ENCODE measurements at regions not wholly inside any gene's neighbourhood (a gene's known extent, or its start where the extent isn't known, plus 50 kb on each side); places are given as distances from the start of the nearest gene placed in this dataset.

DNA sequence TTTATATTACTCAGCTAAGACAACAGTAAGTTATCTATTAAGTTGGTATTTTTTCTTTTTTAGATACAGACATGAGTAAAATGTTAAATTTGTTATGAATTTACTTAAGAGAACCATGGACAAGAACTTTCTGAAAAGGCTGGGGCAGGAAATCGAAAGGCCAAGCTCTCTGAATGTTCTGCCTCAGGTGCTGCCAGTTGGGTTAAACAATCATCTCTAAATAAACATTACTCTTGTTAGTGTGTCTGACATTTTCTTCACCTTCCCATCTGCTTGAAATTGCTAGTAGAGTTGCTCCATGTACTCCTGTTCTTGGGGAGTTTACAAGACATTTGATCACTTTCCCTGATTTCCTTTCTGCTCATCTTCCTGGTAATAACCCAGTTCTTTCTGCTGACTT, 87.5 kb downstream of the ANKRD7 start:
- H2AFZ ChIP-seq (ENCODE audit: control insufficient read depth, low read depth, low read length): no peak overlapping the region
- no peaks in the 10 kb centered on the region for H3K27me3 ChIP-seq (replicated peaks in 1 of 2; ENCODE audit: control insufficient read depth in 2 of 2, insufficient read depth in 2 of 2, low read length in 1 of 2)
- no peaks in the 10 kb centered on the region; the same call in 1 of the 3 replicates for H3K9me3 ChIP-seq (replicated peaks; ENCODE audit: control insufficient read depth, insufficient read depth, low read length)
- CTCF ChIA-PET: no interaction called here
- H3K9ac ChIP-seq (ENCODE audit: control insufficient read depth, insufficient read depth, low read length): no peak overlapping the region
- H4K20me1 ChIP-seq (ENCODE audit: control insufficient read depth, insufficient read depth): no peaks in the 10 kb centered on the region
- in situ Hi-C loops (cut with MboI) (no loop called here), intact Hi-C loops (cut with micrococcal nuclease; ENCODE audit: unreplicated experiment) (no loop called here)
- peak; percentile 80 for FAIRE-seq
- no peak overlapping the region for H3K27ac ChIP-seq (ENCODE audit: control insufficient read depth, insufficient read depth)
- H3K4me3 ChIP-seq: no peak overlapping the region
- peak; percentile 8 for DNase-seq (ENCODE audit: low read depth, low spot score)
- H3K36me3 ChIP-seq (ENCODE audit: control insufficient read depth in 2 of 2, insufficient read depth in 2 of 2, low read length in 1 of 2): no peaks in the 10 kb centered on the region
- 18% methylated on average over 1 of the region's 1 CpG for WGBS (ENCODE audit: insufficient coverage, insufficient replicate concordance, low lambda C conversion rate, missing lambda C conversion rate)
- RAD21 ChIA-PET (ENCODE audit: unreplicated experiment): no interaction called here
- ATAC-seq: peak; percentile 56
- no peak overlapping the region for H3K4me2 ChIP-seq (ENCODE audit: control insufficient read depth, insufficient read depth)
- SMC1A ChIA-PET (ENCODE audit: uncharacterized antibody, unreplicated experiment): interaction anchor here (1.1 kb wide), 1 partner anchor 16 kb away, joined by 3 read pairs; no protein-coding TSS in a partner anchor
- 0 out of 2 replicates have a peak, but pooled peaks cover 4% of the 10 kb centered on the region for H3K4me1 ChIP-seq (ENCODE audit: control insufficient read depth, insufficient read depth, low read length)
- TF ChIP-seq, protein P1, sequence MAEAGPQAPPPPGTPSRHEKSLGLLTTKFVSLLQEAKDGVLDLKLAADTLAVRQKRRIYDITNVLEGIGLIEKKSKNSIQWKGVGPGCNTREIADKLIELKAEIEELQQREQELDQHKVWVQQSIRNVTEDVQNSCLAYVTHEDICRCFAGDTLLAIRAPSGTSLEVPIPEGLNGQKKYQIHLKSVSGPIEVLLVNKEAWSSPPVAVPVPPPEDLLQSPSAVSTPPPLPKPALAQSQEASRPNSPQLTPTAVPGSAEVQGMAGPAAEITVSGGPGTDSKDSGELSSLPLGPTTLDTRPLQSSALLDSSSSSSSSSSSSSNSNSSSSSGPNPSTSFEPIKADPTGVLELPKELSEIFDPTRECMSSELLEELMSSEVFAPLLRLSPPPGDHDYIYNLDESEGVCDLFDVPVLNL (IDR thresholded peaks at IDR 0.05; ENCODE audit: low read depth, low read length): no peak
- TF ChIP-seq SPI1 (IDR thresholded peaks at IDR 0.05; ENCODE audit: borderline replicate concordance, insufficient read depth, low read depth, low read length): no peak
- TF ChIP-seq RCOR1 (conservative IDR thresholded peaks at IDR 0.05; ENCODE audit: low read depth, low read length): no peak
- TF ChIP-seq ASH2L (IDR thresholded peaks at IDR 0.05; ENCODE audit: borderline replicate concordance, low read depth): no peak
- POLR2A ChIA-PET: interaction anchor here (0.6 kb wide), 1 partner anchor 44 kb away, joined by 4 read pairs; no protein-coding TSS in a partner anchor
- H3K79me2 ChIP-seq (ENCODE audit: control insufficient read depth, insufficient read depth, low read length): no peaks in the 10 kb centered on the region
- BruUV-seq (replicated peaks): no TSS peak

DNA sequence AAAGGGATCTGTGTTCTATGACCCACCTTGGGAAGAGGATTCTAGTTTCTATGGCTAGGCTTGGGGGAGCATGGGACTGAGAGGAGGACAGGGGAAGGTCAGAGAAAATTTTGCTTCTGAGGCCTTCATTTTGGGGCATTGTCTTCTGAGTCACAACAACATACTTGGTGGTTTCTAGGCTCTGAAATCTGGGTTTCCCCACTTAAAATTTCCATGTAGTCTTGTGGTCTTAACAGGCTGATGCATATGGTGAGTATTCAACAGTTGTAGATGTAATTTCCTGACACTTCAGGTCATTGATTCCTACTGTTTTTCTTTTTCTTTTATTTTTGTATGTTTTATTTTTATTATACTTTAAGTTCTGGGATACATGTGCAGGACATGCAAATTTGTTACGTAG, 88.5 kb downstream of the ANKRD7 start:
- 100% methylated on average over 1 of the region's 1 CpG for WGBS (ENCODE audit: insufficient coverage, insufficient replicate concordance, low lambda C conversion rate, missing lambda C conversion rate)
- no peaks in the 10 kb centered on the region for H3K27me3 ChIP-seq (replicated peaks in 1 of 2; ENCODE audit: control insufficient read depth in 2 of 2, insufficient read depth in 2 of 2, low read length in 1 of 2)
- ChIA-PET POLR2A (no interaction called here), RAD21 (ENCODE audit: unreplicated experiment) (no interaction called here), CTCF (no interaction called here), SMC1A (ENCODE audit: uncharacterized antibody, unreplicated experiment) (interaction anchor here (1.1 kb wide), 1 partner anchor 15 kb away, joined by 3 read pairs; no protein-coding TSS in a partner anchor)
- DNase-seq (ENCODE audit: low read depth, low spot score): peak; percentile 16
- intact Hi-C loops (cut with micrococcal nuclease; ENCODE audit: unreplicated experiment) (no loop called here), in situ Hi-C loops (cut with MboI) (no loop called here)
- no TSS peak for BruUV-seq (replicated peaks)
- H3K9me3 ChIP-seq (replicated peaks; ENCODE audit: control insufficient read depth, insufficient read depth, low read length): no peaks in the 10 kb centered on the region; the same call in 1 of the 3 replicates
- no peaks in the 10 kb centered on the region for H4K20me1 ChIP-seq (ENCODE audit: control insufficient read depth, insufficient read depth)
- no peak overlapping the region for H3K4me3 ChIP-seq
- no peak overlapping the region for H2AFZ ChIP-seq (ENCODE audit: control insufficient read depth, low read depth, low read length)
- no peaks in the 10 kb centered on the region for H3K79me2 ChIP-seq (ENCODE audit: control insufficient read depth, insufficient read depth, low read length)
- 0 out of 2 replicates have a peak, but pooled peaks cover 4% of the 10 kb centered on the region for H3K4me1 ChIP-seq (ENCODE audit: control insufficient read depth, insufficient read depth, low read length)
- no peaks in the 10 kb centered on the region for H3K36me3 ChIP-seq (ENCODE audit: control insufficient read depth in 2 of 2, insufficient read depth in 2 of 2, low read length in 1 of 2)
- no peak for FAIRE-seq
- ATAC-seq: peak; percentile 78
- no peak overlapping the region for H3K27ac ChIP-seq (ENCODE audit: control insufficient read depth, insufficient read depth)
- H3K4me2 ChIP-seq (ENCODE audit: control insufficient read depth, insufficient read depth): no peak overlapping the region
- H3K9ac ChIP-seq (ENCODE audit: control insufficient read depth, insufficient read depth, low read length): no peak overlapping the region
- TF ChIP-seq YY1 (IDR thresholded peaks at IDR 0.05; ENCODE audit: low read depth, low read length): 0 out of 2 replicates have a peak, but pooled peaks have one; percentile 37
- no peak for TF ChIP-seq MXI1 (IDR thresholded peaks at IDR 0.05; ENCODE audit: low read depth, low read length)
- peak; percentile 35; the same call in 1 of the 2 replicates for TF ChIP-seq EED (IDR thresholded peaks at IDR 0.05; ENCODE audit: low read depth)
- TF ChIP-seq ZNF622 (IDR thresholded peaks at IDR 0.05): no peak
- no peak for TF ChIP-seq HDAC6 (IDR thresholded peaks at IDR 0.05; ENCODE audit: unreplicated experiment)
- TF ChIP-seq RUNX3 (IDR thresholded peaks at IDR 0.05; ENCODE audit: low read length): peak; percentile 90
- TF ChIP-seq BRCA1 (IDR thresholded peaks at IDR 0.05; ENCODE audit: low read depth, low read length): no peak
- TF ChIP-seq CHD2 (IDR thresholded peaks at IDR 0.05; ENCODE audit: borderline replicate concordance, low read depth, low read length): no peak
- no peak for TF ChIP-seq POLR2AphosphoS5 (IDR thresholded peaks at IDR 0.05; ENCODE audit: low read length)
- no peak for TF ChIP-seq MEF2A (IDR thresholded peaks at IDR 0.05; ENCODE audit: insufficient read depth, low read depth, low read length)
- TF ChIP-seq NFIC (IDR thresholded peaks at IDR 0.05; ENCODE audit: low read depth, low read length): peak; percentile 68
- peak; percentile 53; the same call in 1 of the 2 replicates for TF ChIP-seq FOXM1 (IDR thresholded peaks at IDR 0.05; ENCODE audit: low read depth, low read length)
- peak; percentile 38; the same call in 1 of the 2 replicates for TF ChIP-seq IKZF1 (conservative IDR thresholded peaks at IDR 0.05)
